GM13977 (cell line): ENCODE measurements at regions not wholly inside any gene's neighbourhood (a gene's known extent, or its start where the extent isn't known, plus 50 kb on each side); places are given as distances from the start of the nearest gene placed in this dataset.

Source experiments
- DNase-seq: peaks from one replicate; pipeline ENCODE4 v3.0.0; 2012; ENCODE audit warnings: low spot score
- in situ Hi-C: fragments of 300-500 bp; cut with MboI; formaldehyde crosslinking; loops from one replicate; pipeline ENCODE4 v1.12.0; 2022; ENCODE audit warnings: low sequenced_read_pairs, low pct_unique_long_range_greater_than_20kb, mixed read lengths, inconsistent platforms; ENCODE audit not compliant: unreplicated experiment
- TF ChIP-seq, protein P1 (sequence below): IDR thresholded peaks from 2 replicates; pipeline ENCODE4 v1.5.1; 2012; ENCODE audit warnings: mild to moderate bottlenecking, control low read depth; ENCODE audit not compliant: insufficient read depth; ENCODE audit errors: extremely low read depth, missing control alignments

- TF ChIP-seq, protein P1, sequence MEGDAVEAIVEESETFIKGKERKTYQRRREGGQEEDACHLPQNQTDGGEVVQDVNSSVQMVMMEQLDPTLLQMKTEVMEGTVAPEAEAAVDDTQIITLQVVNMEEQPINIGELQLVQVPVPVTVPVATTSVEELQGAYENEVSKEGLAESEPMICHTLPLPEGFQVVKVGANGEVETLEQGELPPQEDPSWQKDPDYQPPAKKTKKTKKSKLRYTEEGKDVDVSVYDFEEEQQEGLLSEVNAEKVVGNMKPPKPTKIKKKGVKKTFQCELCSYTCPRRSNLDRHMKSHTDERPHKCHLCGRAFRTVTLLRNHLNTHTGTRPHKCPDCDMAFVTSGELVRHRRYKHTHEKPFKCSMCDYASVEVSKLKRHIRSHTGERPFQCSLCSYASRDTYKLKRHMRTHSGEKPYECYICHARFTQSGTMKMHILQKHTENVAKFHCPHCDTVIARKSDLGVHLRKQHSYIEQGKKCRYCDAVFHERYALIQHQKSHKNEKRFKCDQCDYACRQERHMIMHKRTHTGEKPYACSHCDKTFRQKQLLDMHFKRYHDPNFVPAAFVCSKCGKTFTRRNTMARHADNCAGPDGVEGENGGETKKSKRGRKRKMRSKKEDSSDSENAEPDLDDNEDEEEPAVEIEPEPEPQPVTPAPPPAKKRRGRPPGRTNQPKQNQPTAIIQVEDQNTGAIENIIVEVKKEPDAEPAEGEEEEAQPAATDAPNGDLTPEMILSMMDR: no peak
- in situ Hi-C loops: no loop called here
- no peak for DNase-seq
These were observed 263.1 kb upstream of the ID2 start for GRCh38 chr2:8418721-8419120.

DNA sequence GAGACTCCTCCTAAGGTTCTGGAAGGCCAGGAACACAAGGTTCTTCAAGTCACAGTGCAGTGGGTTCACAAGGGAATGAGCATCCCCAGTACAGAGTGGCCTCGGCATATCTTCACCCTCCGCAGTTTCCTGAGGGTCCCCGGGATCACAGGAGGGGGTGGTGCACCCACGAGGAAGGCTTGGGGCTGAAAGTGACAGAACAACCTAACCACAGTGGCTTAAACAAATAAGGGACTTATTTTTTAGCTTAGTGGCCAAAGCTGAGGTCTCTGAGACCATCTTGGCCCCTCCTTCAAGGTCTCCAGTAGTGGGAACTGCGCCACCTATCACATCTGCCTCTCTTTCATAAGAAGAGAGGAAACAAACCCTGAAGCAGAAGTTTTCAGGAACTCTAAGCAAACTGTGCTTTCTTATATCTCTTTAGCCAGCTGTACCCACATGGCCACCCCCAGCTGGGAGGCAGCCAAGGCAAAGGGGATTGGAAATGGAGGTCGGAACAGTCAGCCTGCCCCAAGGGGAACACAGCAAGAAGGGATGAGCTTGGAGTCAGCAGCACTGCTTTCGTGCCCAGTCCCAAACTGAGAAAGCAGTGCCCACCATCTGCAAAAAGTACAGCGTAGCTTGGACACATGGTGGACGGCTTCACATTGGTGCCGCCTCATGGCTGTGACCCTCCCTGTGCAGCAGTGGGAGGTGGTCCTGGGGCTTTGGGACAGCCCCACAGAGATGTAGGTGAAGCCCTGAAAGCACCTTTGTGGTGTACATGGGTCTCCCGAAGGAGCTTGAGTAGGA, 260.0 kb upstream of the ID2 start:
- in situ Hi-C loops: no loop called here
- DNase-seq: peak; percentile 62
- TF ChIP-seq, protein P1: peak; percentile 45

- in situ Hi-C loops: no loop called here
- no peak for DNase-seq
- TF ChIP-seq, protein P1: no peak
These were observed 259.4 kb upstream of the ID2 start for GRCh38 chr2:8422450-8422800.

DNA sequence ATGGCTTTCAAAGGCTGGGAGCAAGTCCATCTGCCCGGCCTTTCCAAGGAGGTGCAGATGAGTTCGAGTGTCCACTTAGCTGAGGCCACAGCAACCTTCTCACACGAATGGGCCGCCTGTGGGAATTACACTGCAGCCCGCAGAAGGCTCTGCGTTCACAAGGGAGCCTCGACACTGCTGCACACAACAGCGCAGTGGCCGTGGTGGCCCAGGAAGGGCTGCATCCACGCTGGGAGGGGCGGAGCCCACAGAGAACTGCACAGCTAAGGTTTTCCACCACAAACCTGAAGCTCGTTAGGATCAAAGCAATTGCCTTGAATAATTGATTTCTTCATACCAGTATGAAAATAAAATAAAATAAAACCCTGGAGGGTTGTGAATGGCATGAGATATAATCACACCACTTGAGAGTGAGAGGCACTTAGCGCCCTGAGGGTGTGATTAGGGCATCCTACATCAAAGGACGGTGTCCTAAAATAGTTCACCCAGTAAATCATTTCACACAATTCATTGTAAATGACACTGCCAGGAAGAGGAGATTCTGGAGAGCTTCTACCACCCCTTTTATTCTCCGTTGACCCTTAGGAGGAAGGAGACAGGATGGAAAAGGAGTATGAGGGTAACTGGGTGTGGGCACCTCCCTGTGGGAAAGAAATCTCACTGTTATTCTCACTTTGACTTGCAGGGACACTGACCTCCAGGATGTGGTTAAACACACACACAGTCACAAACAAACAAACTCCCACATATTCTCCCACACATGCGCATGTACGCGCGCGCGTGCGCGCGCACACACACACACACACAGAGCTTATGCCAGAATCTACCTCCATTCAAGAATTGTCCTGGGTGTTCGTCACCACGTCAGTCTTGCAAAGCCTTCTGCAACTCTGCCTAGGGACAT, 256.6 kb upstream of the ID2 start:
- no peak for DNase-seq
- in situ Hi-C loops: no loop called here
- TF ChIP-seq, protein P1: no peak

- in situ Hi-C loops: no loop called here
- TF ChIP-seq, protein P1: no peak
- DNase-seq: no peak
These were observed 255.3 kb upstream of the ID2 start for GRCh38 chr2:8426550-8426949.

GRCh38 chr2:8427211-8427610, 254.6 kb upstream of the ID2 start:
- in situ Hi-C loops: no loop called here
- DNase-seq: no peak
- TF ChIP-seq, protein P1: no peak
